ENCODE measurements at regions not wholly inside any gene's neighbourhood (a gene's known extent, or its start where the extent isn't known, plus 50 kb on each side); places are given as distances from the start of the nearest gene placed in this dataset.
"Not testable (repeated sequence)": the region's sequence is repeated elsewhere in the genome, so short reads cannot be mapped to it uniquely, and the experiment has no call there.

GRCh38 chr2:199057936-199058335 is 399.8 kb downstream of the SATB2 start:
- ATAC-seq (no peak), DNase-seq (ENCODE audit: low spot score) (no peak)
- intact Hi-C loops (cut with DNase I): no loop called here

GRCh38 chr2:199055336-199055735 is 402.4 kb downstream of the SATB2 start:
- DNase-seq (ENCODE audit: low spot score): no peak
- no peak for ATAC-seq
- intact Hi-C loops (cut with DNase I): no loop called here

GRCh38 chr2:199042660-199043379 is 414.9 kb downstream of the SATB2 start:
- intact Hi-C loops (cut with DNase I): no loop called here
- no peak for ATAC-seq
- DNase-seq (ENCODE audit: low spot score): no peak

GRCh38 chr2:199040522-199040921 is 417.2 kb downstream of the SATB2 start:
- ATAC-seq (no peak), DNase-seq (ENCODE audit: low spot score) (no peak)
- intact Hi-C loops (cut with DNase I): no loop called here

GRCh38 chr2:199033761-199034160 is 424.0 kb downstream of the SATB2 start:
- intact Hi-C loops (cut with DNase I); DNase-seq (ENCODE audit: low spot score); ATAC-seq: not testable (repeated sequence)

GRCh38 chr2:199025146-199025545 is 432.6 kb downstream of the SATB2 start:
- intact Hi-C loops (cut with DNase I): no loop called here
- peak; percentile 39 for ATAC-seq
- DNase-seq (ENCODE audit: low spot score): no peak

DNA sequence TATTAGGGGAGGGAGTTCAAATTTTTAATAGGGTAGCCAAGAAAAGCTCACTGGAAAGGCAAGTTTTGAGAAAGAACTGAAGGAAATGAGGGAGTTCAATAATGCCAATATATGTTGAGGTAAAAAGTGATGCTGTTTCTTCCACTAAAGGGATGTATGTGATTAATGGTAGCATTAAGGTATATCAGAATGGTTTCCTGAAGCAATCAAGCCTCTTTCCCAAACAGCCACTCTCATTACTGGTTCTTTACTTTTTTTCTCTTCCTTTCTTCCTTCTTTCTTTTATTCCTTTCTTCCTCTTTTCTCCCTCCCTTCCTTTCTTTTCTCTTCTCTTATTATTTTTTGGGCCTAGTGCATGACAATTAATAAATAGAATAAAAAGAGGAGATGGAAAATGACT is 433.5 kb downstream of the SATB2 start:
- DNase-seq (ENCODE audit: low spot score) (no peak), ATAC-seq (no peak)
- intact Hi-C loops (cut with DNase I): no loop called here

DNA sequence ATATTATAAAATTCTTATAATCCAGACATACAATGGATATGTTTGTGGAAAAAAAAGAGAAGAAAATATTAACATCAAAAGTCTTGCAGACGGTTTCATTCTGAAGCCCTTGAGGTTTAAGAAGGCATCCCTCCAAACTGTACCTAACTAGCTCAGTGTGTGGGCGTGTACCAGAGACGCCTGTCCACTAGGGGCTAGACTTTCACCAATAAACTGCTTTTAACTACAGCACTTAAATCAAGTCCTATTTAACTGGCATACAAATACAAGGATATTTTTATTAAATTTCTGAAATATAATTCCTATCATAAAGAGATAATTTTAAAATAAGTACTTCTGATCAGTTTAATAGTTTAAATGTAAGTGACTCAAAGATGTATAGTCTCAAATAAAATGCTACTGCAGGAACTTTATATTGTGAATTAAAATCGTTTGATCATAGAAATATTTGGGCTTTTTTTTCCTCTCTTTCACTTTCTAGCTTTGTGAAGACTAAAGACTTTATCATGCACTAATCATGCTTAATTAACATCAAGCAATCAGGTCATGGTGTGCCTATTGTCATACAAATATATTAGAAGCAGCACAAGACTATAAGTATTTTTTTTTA is 437.7 kb downstream of the SATB2 start:
- intact Hi-C loops (cut with DNase I): no loop called here
- ATAC-seq (peak; percentile 70), DNase-seq (ENCODE audit: low spot score) (no peak)

GRCh38 chr2:199018826-199019225 is 438.9 kb downstream of the SATB2 start:
- intact Hi-C loops (cut with DNase I): no loop called here
- no peak for ATAC-seq
- no peak for DNase-seq (ENCODE audit: low spot score)

- intact Hi-C loops (cut with DNase I): no loop called here
- DNase-seq (ENCODE audit: low spot score) (no peak), ATAC-seq (no peak)
Measured at GRCh38 chr2:199015072-199015471, 442.7 kb downstream of the SATB2 start.

DNA sequence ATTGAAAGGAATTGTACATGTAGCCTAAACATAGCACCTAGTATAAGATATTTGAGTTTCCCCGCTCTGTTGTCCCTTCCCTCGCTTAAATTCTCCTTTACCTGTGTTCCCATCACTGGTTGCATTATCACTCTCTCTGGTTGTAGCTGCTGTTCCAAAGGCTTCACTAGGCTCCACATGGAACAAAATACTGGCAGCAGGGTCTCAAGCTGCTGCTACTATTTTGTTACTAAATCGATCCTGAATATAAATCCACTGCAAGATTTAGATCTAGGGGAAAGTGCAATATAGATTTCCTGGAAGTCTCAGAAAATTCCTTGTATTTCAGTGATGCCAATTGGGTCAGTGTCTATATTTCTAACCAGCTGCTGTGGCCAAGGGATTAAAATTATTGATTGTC is 443.5 kb downstream of the SATB2 start:
- intact Hi-C loops (cut with DNase I): loop anchor here (5.0 kb wide), 1 partner anchor 322 kb away; no protein-coding TSS in a partner anchor
- ATAC-seq (no peak), DNase-seq (ENCODE audit: low spot score) (no peak)

GRCh38 chr2:199011908-199012307 is 445.8 kb downstream of the SATB2 start:
- DNase-seq (ENCODE audit: low spot score): no peak
- peak; percentile 32 for ATAC-seq
- intact Hi-C loops (cut with DNase I): loop anchor here (5.0 kb wide), 1 partner anchor 320 kb away; no protein-coding TSS in a partner anchor

- ATAC-seq (no peak), DNase-seq (ENCODE audit: low spot score) (no peak)
- intact Hi-C loops (cut with DNase I): no loop called here
Measured at GRCh38 chr2:198994678-198995077, 463.1 kb downstream of the SATB2 start.

GRCh38 chr2:198991431-198991830 is 466.3 kb downstream of the SATB2 start:
- intact Hi-C loops (cut with DNase I): no loop called here
- DNase-seq (ENCODE audit: low spot score): no peak
- no peak for ATAC-seq

- intact Hi-C loops (cut with DNase I): no loop called here
- DNase-seq (ENCODE audit: low spot score) (no peak), ATAC-seq (no peak)
Measured at GRCh38 chr2:198975779-198976178, 482.0 kb downstream of the SATB2 start.

GRCh38 chr2:198973785-198974184 is 484.0 kb downstream of the SATB2 start:
- intact Hi-C loops (cut with DNase I): no loop called here
- DNase-seq (ENCODE audit: low spot score) (no peak), ATAC-seq (no peak)

DNA sequence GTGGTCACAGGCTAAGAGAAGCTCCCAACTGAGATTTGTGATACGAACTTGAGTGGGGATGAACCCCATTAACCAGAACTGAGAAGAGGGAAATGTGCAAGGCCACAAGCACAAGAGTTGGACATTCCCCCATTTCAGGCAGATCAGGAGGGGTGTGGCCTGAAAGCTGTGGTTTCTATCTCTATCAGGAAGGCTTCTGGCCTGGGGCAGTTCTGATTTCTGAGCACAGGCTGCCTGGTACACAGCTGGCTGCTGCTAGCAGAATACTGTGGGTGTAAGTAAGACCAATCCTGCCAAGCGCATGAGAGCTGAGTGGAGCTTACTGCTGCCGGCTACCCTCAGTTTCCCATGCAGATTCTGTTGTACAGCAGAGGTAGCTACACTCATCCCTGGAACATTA is 484.6 kb downstream of the SATB2 start:
- DNase-seq (ENCODE audit: low spot score) (no peak), ATAC-seq (no peak)
- intact Hi-C loops (cut with DNase I): no loop called here

DNA sequence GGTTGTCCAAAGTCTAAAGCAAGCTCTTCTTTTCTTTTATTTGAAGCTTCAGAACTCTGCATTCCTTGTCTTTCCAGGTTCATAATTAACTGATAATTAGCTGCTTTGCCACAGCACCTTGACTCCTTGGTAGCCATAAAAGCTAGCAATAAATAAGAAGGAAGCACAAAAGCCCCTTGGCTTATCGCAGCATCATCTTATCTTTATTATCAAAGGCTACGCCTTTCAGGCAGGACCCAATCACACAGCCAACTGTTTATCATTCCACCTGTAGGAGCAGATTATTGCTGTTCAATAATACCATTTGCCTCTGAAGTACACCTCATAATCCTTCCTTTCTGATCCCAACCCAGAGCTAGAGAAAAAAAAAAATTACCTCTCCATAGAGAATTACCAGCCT is 489.2 kb downstream of the SATB2 start:
- intact Hi-C loops (cut with DNase I): no loop called here
- ATAC-seq (no peak), DNase-seq (ENCODE audit: low spot score) (no peak)

- no peak for ATAC-seq
- intact Hi-C loops (cut with DNase I): no loop called here
- no peak for DNase-seq (ENCODE audit: low spot score)
Measured at GRCh38 chr2:198966269-198966668, 491.5 kb downstream of the SATB2 start.

- no peak for DNase-seq (ENCODE audit: low spot score)
- intact Hi-C loops (cut with DNase I): no loop called here
Measured at GRCh38 chr2:198961547-198961946, 496.2 kb downstream of the SATB2 start.

GRCh38 chr2:198957181-198957580 is 500.6 kb downstream of the SATB2 start:
- no peak for ATAC-seq
- DNase-seq (ENCODE audit: low spot score): no peak
- intact Hi-C loops (cut with DNase I): no loop called here

More at GRCh38 chr2:198961547-198961946, 496.2 kb downstream of the SATB2 start:
- no peak for ATAC-seq
